Lung microvascular endothelial cell (primary cell): ENCODE measurements at regions not wholly inside any gene's neighbourhood (a gene's known extent, or its start where the extent isn't known, plus 50 kb on each side); places are given as distances from the start of the nearest gene placed in this dataset.

ENCODE experiments used
- DNase-seq, 2 donors: peaks; one replicate each; pipeline versions ENCODE4 v3.0.0 to v3.0.0-alpha.2; 2010; ENCODE audit warnings: low read depth in 2 of 2

- no peak for DNase-seq
Observed at GRCh38 chr9:2448193-2448738, 173.3 kb upstream of the VLDLR start.

- no peak for DNase-seq
Observed at GRCh38 chr9:2453106-2453505, 168.5 kb upstream of the VLDLR start.

DNA sequence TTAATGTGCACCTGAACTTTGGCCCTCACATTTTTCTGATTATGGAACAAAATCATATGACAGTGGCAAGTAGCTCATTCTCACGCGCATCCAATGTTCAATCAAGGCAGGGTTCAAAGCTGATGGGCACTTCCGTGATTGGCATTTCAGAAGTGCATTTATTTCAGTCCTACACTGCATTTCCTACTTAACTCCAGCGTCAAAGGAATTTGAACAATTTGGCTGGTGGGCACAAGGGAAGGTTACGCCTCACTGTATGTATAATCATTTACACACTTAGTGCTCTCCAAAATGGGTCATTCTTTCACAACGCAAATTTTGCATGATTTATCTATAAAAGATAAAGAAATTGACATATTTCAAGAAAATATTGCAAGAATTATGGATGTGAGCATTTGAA lies 167.9 kb upstream of the VLDLR start:
- no peak for DNase-seq

GRCh38 chr9:2459756-2460155 lies 161.8 kb upstream of the VLDLR start:
- no peak for DNase-seq

GRCh38 chr9:2461892-2462291 lies 159.7 kb upstream of the VLDLR start:
- DNase-seq: no peak

- DNase-seq: no peak
Observed at GRCh38 chr9:2464624-2465023, 157.0 kb upstream of the VLDLR start.

DNA sequence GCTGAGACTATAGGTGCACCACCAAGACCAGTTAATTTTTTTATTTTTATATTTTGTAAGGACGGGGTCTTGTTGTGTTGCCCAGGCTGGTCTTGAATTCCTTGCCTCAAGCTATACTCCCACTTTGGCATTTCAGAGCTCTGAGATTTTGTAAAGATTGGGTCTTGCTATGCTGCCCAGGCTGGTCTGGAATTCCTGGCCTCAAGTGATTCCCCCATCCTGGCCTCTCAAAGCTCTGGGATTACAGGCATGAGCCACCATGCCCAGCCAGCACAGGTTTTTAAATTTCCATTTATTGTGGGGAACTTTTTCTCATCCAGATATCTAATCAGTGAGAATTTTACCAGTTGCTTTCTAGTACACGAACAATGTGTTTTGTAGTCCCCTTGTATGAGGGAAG lies 156.1 kb upstream of the VLDLR start:
- no peak for DNase-seq

GRCh38 chr9:2465921-2466460 lies 155.6 kb upstream of the VLDLR start:
- no peak for DNase-seq

- no peak for DNase-seq
Observed at GRCh38 chr9:2466703-2467102, 154.9 kb upstream of the VLDLR start.

DNA sequence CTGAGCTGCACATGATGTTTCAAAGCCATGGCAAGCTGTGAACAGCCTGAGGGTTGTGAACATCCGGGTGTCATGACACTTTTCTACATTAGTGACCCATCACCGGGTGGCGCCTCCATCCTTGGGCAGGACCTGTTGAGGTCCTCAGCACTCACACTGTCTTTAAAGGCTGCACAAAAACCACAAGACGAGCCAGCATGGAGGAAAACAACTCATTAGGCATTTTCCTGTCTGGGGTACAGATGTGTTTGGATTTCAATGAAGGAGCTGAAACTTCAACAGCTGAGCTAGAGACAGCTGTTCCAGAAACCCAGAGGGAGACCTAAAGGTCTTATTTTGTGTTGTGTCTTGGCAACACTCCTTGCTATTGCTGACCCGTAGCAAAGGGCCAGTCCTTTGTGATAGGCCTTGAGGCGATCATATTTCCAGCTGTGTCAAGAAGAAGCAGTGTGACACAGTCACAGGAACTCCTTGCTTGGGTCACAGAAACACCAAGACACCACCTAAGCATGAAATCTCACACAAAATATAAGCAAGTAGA lies 151.8 kb upstream of the VLDLR start:
- peak; percentile 29 to 69 for DNase-seq

GRCh38 chr9:2473681-2474080 lies 147.9 kb upstream of the VLDLR start:
- DNase-seq: no peak

DNA sequence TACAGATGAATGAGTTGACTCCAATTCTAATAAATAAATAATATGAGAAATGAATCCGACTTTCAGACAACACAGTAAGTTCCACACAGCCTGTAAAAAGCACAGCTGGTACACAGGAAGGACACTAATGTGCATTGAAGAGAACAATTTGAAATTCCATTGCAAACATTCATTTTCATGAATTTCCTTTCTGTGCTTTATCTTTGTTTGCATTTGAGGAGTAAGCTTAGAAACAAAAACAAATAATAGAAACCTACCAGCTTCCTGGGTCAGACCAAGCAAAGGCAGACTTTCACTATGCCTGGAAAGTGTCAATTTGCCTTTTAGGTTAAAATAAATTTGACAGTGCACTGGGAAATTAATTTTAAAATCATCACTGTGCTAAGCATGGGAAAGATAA lies 143.8 kb upstream of the VLDLR start:
- peak; percentile 69 for DNase-seq

DNA sequence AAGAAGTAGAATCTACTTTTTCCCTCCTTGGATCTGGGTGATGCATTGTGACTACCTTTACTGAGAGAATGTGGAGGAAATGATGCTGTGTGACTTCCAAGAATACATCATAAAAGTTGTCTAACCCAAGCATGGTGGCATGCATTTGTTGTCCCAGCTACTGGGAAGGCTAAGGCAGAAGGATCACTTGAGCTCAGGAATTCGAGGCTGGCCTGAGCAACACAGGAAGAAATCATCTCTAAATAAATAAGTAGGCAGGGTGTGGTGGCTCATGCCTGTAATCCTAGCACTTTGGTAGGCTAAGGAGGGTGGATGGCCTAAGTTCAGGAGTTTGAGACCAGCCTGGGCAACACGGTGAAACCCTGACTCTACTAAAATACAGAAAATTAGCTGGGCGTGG lies 143.2 kb upstream of the VLDLR start:
- peak in 1 of 2 donors; percentile 19 for DNase-seq

GRCh38 chr9:2479056-2479565 lies 142.5 kb upstream of the VLDLR start:
- DNase-seq: no peak

DNA sequence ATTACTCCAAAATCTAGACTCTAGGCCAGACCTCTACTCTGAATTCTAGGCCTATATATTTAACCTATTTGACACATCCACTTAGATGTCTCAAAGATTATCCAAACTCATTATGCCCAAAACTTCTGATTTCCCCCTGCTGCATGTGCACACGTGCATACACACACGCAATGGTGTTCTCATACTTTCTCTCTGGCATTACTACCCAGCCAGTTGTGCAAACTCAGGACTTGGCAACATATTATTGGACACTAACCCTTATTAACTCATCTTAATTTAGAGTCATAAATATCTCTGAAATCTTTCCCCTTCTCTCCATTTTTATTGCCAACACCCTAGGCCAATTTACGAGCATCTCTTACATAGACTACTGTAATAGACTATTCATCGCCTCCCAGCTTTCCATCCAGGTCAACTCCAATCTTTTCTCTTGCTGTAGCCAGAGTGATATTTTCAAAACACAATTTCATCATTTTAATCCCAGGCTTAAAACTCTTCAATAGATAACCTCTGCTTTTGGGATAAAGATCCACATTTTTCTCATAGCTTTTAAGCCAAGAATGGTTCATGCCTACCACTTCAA lies 141.2 kb upstream of the VLDLR start:
- no peak for DNase-seq

DNA sequence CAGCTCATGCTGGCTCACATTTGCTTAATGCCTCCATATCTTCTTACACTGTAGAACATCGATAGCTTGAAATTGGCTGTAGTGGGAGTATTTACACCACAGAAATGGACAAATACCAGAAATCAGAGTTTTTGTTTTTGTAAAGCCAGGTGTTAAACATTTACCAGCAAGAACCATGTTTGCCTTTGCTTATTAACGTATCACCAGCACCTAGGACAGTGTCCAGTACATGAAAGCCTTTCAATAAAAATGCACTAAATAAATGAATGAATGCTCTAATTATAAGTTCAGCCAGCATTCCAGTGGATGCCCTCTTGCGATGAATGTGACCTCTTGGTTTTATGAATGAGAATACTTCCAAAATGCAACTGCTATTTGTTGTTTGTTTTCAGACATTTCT lies 140.4 kb upstream of the VLDLR start:
- no peak for DNase-seq

GRCh38 chr9:2486988-2487387 lies 134.6 kb upstream of the VLDLR start:
- no peak for DNase-seq

- DNase-seq: no peak
Observed at GRCh38 chr9:2489838-2490314, 131.7 kb upstream of the VLDLR start.

DNA sequence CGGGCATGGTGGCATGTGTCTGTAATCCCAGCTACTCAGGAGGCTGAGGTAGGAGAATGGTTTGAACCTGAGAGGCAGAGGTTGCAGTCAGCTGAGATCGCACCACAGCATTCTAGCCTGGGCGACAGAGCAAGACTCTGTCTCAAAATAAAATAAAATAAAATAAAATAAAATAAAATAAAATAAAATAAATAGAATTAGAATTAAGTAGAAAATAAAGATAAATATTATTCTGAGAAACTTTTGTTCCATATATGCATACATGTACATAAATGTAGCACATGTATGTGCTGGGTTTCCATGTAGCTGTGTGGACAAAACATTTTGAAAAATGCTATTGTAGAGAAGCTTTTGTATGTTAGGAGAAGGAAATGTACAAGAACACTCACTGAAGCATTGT lies 129.4 kb upstream of the VLDLR start:
- no peak for DNase-seq

GRCh38 chr9:2493109-2493508 lies 128.5 kb upstream of the VLDLR start:
- DNase-seq: no peak

DNA sequence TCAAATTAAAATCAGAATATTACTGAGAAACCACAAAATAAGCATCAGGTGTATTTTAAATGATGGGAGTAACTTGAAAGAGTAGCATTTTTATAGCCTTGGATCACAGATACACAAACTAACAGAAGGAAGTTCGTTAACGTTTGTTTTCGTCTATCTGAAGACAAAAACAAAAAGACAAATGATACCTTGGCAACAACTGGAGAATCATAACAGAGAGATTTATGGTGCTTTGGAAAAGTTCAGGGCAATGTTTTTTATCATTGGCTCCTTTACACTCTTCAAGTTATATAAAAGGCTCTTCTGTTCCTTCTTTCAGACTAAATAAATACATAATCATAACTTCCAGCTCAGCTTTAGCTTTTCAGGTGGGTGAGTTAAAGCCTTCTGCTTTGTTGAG lies 128.1 kb upstream of the VLDLR start:
- no peak for DNase-seq

DNA sequence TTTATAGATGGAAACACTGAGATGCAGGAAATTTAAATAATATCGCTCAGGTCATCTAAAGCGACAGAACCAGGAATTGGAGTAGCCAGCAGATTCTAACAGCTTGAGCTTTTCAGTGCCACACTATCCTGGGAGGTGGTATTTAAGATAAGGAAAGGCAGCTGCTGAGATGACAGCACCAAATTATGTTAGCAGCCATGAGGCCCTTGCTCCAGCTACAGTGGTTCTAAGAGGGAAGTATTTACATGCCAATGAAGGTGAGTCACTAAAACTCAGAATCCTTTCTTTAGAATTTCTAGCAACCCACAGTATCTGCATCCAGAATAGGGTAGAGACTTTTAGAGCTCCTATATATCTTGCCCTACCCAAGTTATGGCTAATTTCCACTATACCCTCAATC lies 127.0 kb upstream of the VLDLR start:
- DNase-seq: peak in 1 of 2 donors; percentile 3
